ENCODE measurements at regions not wholly inside any gene's neighbourhood (a gene's known extent, or its start where the extent isn't known, plus 50 kb on each side); places are given as distances from the start of the nearest gene placed in this dataset.
"Not testable (repeated sequence)": the region's sequence is repeated elsewhere in the genome, so short reads cannot be mapped to it uniquely, and the experiment has no call there.

- not testable (repeated sequence) for DNase-seq
Measured at GRCh38 chr7:97234494-97234893, 117.0 kb downstream of the SDHAF3 start.

GRCh38 chr7:97246317-97246716 lies 128.8 kb downstream of the SDHAF3 start:
- DNase-seq = no peak

- DNase-seq = not testable (repeated sequence)
Measured at GRCh38 chr7:97258187-97258586, 140.7 kb downstream of the SDHAF3 start.

GRCh38 chr7:97269741-97270140 lies 152.2 kb downstream of the SDHAF3 start:
- DNase-seq = no peak

- no peak for DNase-seq
Measured at GRCh38 chr7:97270280-97270679, 152.8 kb downstream of the SDHAF3 start.

GRCh38 chr7:97271619-97272018 lies 154.1 kb downstream of the SDHAF3 start:
- no peak for DNase-seq

GRCh38 chr7:97272237-97272975 lies 154.9 kb downstream of the SDHAF3 start:
- no peak for DNase-seq

GRCh38 chr7:97275475-97275874 lies 158.0 kb downstream of the SDHAF3 start:
- DNase-seq = no peak

GRCh38 chr7:97280950-97281349 lies 163.5 kb downstream of the SDHAF3 start:
- no peak for DNase-seq

- DNase-seq = no peak
Measured at GRCh38 chr7:97285348-97285747, 167.8 kb downstream of the SDHAF3 start.

- no peak for DNase-seq
Measured at GRCh38 chr7:97293031-97293430, 175.5 kb downstream of the SDHAF3 start.

GRCh38 chr7:97298561-97298960 lies 181.1 kb downstream of the SDHAF3 start:
- peak; percentile 31 for DNase-seq

- no peak for DNase-seq
Measured at GRCh38 chr7:97305589-97305988, 188.1 kb downstream of the SDHAF3 start.

- peak; percentile 8 for DNase-seq
Measured at GRCh38 chr7:97307521-97308108, 190.1 kb downstream of the SDHAF3 start.

- no peak for DNase-seq
Measured at GRCh38 chr7:97313900-97314299, 196.4 kb downstream of the SDHAF3 start.

GRCh38 chr7:97317575-97317974 lies 200.1 kb downstream of the SDHAF3 start:
- DNase-seq = no peak

- DNase-seq = not testable (repeated sequence)
Measured at GRCh38 chr7:97329871-97330270, 212.4 kb downstream of the SDHAF3 start.

GRCh38 chr7:97337849-97338248 lies 220.4 kb downstream of the SDHAF3 start:
- DNase-seq = no peak

GRCh38 chr7:97342512-97342911 lies 225.0 kb downstream of the SDHAF3 start:
- DNase-seq = no peak

- no peak for DNase-seq
Measured at GRCh38 chr7:97346349-97346748, 228.9 kb downstream of the SDHAF3 start.

GRCh38 chr7:97351488-97351887 lies 234.0 kb downstream of the SDHAF3 start:
- DNase-seq = no peak

GRCh38 chr7:97357459-97357858 lies 240.0 kb downstream of the SDHAF3 start:
- no peak for DNase-seq

GRCh38 chr7:97372882-97373281 lies 255.4 kb downstream of the SDHAF3 start:
- DNase-seq = no peak

GRCh38 chr7:97373736-97374135 lies 256.2 kb downstream of the SDHAF3 start:
- DNase-seq = no peak

- DNase-seq = no peak
Measured at GRCh38 chr7:97377713-97378112, 260.2 kb downstream of the SDHAF3 start.

All from NCI-H226 (cell line).